ENCODE measurements at regions not wholly inside any gene's neighbourhood (a gene's known extent, or its start where the extent isn't known, plus 50 kb on each side); places are given as distances from the start of the nearest gene placed in this dataset.

GRCh38 chr2:60628615-60629304 lies 75.3 kb upstream of the BCL11A start:
- TF ChIP-seq POLR2A (IDR thresholded peaks at IDR 0.05) (no peak), CTCF (IDR thresholded peaks at IDR 0.05) (no peak)
- intact Hi-C loops (cut with DNase I): no loop called here
- Histone ChIP-seq H3K9me3 (no peaks in the 10 kb centered on the region), H3K27ac (no peak overlapping the region), H3K27me3 (peaks cover 0 to 62% (median 0%) of the 10 kb centered on the region in 4 donors), H3K4me1 (no peaks in the 10 kb centered on the region), H3K4me3 (no peak overlapping the region), H3K36me3 (no peaks in the 10 kb centered on the region)
- 46 to 57% methylated on average over 4 of the region's 4 CpGs for WGBS, 2 donors
- DNase-seq: no peak

DNA sequence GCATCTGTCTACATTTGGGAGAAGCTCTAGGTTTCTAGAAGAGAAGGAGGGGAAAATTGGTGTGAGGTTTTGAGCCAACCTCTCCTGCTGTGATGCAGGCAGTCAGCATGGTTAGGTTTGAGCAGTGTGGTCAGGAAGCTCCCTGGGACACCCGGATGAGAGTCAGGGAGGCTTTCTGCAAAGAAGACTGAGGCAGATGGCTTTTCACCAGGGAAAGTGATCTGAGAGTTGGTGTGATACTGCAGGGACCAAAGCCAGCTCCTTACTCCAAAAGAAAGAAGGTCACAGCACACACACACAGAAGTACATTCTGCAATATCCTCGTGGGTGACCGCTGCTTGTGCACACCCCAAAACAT lies 75.8 kb upstream of the BCL11A start:
- no peak for DNase-seq
- H3K36me3 ChIP-seq: no peaks in the 10 kb centered on the region
- TF ChIP-seq CTCF (IDR thresholded peaks at IDR 0.05) (no peak), POLR2A (IDR thresholded peaks at IDR 0.05) (no peak)
- no peak overlapping the region for H3K27ac ChIP-seq
- WGBS, 2 donors: 45 to 58% methylated on average over 1 to 3 of the region's 3 CpGs
- no peaks in the 10 kb centered on the region for H3K4me1 ChIP-seq
- intact Hi-C loops (cut with DNase I): no loop called here
- no peaks in the 10 kb centered on the region for H3K9me3 ChIP-seq
- H3K27me3 ChIP-seq: peaks cover 0 to 58% (median 0%) of the 10 kb centered on the region in 4 donors
- no peak overlapping the region for H3K4me3 ChIP-seq

GRCh38 chr2:60629801-60630385 lies 76.4 kb upstream of the BCL11A start:
- Histone ChIP-seq H3K4me1 (no peaks in the 10 kb centered on the region), H3K9me3 (no peaks in the 10 kb centered on the region), H3K4me3 (no peak overlapping the region), H3K36me3 (no peaks in the 10 kb centered on the region), H3K27me3 (peaks cover 0 to 53% (median 0%) of the 10 kb centered on the region in 4 donors), H3K27ac (no peak overlapping the region)
- no peak for DNase-seq
- TF ChIP-seq POLR2A (IDR thresholded peaks at IDR 0.05) (no peak), CTCF (IDR thresholded peaks at IDR 0.05) (no peak)
- 67 to 91% methylated on average over 4 of the region's 4 CpGs for WGBS, 2 donors
- intact Hi-C loops (cut with DNase I): no loop called here

GRCh38 chr2:60633615-60634014 lies 80.2 kb upstream of the BCL11A start:
- TF ChIP-seq POLR2A (IDR thresholded peaks at IDR 0.05): no peak
- TF ChIP-seq CTCF (IDR thresholded peaks at IDR 0.05): no peak
- Histone ChIP-seq H3K4me3 (no peak overlapping the region), H3K4me1 (no peaks in the 10 kb centered on the region), H3K36me3 (no peaks in the 10 kb centered on the region), H3K9me3 (no peaks in the 10 kb centered on the region), H3K27ac (no peak overlapping the region), H3K27me3 (peaks cover 0 to 27% (median 0%) of the 10 kb centered on the region in 4 donors)
- intact Hi-C loops (cut with DNase I): no loop called here
- 42 to 45% methylated on average over 5 of the region's 5 CpGs for WGBS, 2 donors
- no peak for DNase-seq

- 70 to 89% methylated on average over 1 of the region's 1 CpG for WGBS, 2 donors
- H3K27ac ChIP-seq: no peak overlapping the region
- intact Hi-C loops (cut with DNase I): no loop called here
- no peaks in the 10 kb centered on the region for H3K36me3 ChIP-seq
- H3K9me3 ChIP-seq: no peaks in the 10 kb centered on the region
- H3K27me3 ChIP-seq: peaks cover 0 to 22% (median 0%) of the 10 kb centered on the region in 4 donors
- no peak for TF ChIP-seq CTCF (IDR thresholded peaks at IDR 0.05)
- no peak for TF ChIP-seq POLR2A (IDR thresholded peaks at IDR 0.05)
- H3K4me1 ChIP-seq: no peaks in the 10 kb centered on the region
- no peak overlapping the region for H3K4me3 ChIP-seq
- DNase-seq: no peak
Measured at GRCh38 chr2:60634438-60634837, 81.0 kb upstream of the BCL11A start.
